ENCODE measurements at regions not wholly inside any gene's neighbourhood (a gene's known extent, or its start where the extent isn't known, plus 50 kb on each side); places are given as distances from the start of the nearest gene placed in this dataset.

DNA sequence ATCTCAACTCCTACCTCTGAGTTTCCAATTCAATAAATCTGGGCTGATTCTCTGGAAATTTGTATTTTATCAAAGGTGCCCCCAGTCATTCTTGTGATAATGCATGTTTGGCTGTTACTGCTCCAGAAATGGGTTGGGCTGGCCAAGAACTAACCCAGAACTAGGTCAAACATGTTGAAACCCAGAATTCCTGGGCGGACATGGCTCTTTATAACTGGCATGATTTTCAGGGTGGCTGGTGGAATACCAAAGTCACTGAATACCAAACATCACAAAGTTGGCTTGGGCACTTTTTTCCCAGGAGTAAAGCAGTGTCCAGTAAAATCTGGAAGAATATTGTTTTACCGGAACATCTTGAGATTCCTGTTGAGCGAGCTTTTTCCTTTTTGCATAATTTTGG lies 89.4 kb upstream of the S1PR1 start:
- intact Hi-C loops (cut with micrococcal nuclease) = no loop called here
- Mint-ChIP-seq H3K4me3 (no peak overlapping the region), H3K4me1 (peaks cover 24% of the 10 kb centered on the region), H3K9me3 (peaks cover 5% of the 10 kb centered on the region), H3K27me3 (no peaks in the 10 kb centered on the region), H3K36me3 (ENCODE audit: low read depth) (peaks cover 1% of the 10 kb centered on the region), H3K27ac (no peak overlapping the region)
- DNase-seq = no peak

DNA sequence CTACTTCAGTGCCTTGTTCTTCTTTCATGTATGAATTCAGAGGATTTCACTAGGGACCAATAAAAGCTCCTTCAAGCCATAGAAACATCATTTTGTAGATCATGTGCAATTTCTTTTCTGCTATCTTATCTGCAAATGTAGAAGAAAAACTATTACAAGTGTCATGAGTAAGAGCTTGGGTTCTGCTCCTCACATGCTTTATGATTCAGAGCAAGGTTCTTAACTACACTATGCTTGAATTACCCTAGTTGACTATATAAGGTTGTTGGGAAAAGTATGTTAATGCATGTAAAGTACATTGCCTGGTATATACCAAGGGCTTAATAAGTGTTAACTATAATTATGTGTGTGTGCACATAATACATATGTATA lies 91.4 kb upstream of the S1PR1 start:
- intact Hi-C loops (cut with micrococcal nuclease) = no loop called here
- Mint-ChIP-seq H3K27ac (no peak overlapping the region), H3K9me3 (peaks cover 5% of the 10 kb centered on the region), H3K27me3 (no peaks in the 10 kb centered on the region), H3K4me1 (peaks cover 19% of the 10 kb centered on the region), H3K36me3 (ENCODE audit: low read depth) (peaks cover 1% of the 10 kb centered on the region), H3K4me3 (no peak overlapping the region)
- no peak for DNase-seq

DNA sequence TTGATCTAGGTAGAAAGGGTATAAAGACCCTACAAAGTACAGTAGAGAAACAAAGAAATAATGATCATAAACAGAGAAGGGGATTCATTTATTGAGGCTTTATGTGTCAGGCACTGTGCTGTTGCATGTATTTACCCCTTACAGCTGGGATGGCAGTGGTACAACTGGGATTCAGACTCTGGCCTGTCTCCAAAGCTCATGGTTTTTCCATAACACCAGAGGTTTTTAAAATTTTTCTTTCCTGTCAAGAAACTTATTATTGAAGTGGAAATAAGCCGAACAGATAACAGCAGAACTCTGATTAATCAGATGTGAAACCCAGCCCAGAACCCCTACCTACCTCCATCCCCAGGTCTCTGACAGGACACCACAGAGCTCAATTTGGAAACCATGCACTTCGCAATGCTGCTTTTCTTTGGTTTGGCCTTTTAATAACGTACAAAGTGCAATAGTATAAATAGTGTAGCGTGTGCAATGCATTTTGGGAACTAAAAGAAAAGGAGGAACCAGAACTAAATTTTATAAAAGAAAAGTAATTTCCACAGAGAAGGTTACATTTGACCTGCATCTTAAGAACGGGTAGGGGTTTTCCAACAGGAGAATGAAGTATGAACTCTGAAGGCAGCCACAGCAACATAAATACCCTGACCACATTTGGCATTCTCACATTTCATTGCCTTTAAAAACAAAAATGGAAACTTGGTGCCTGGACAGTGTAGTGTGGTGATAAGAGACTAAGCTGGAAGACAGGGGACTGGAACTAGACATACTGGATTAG lies 92.0 kb upstream of the S1PR1 start:
- intact Hi-C loops (cut with micrococcal nuclease) = no loop called here
- Mint-ChIP-seq H3K36me3 (ENCODE audit: low read depth) (peaks cover 4% of the 10 kb centered on the region), H3K4me1 (peaks cover 20% of the 10 kb centered on the region), H3K9me3 (peaks cover 5% of the 10 kb centered on the region), H3K4me3 (no peak overlapping the region), H3K27me3 (peaks cover 1% of the 10 kb centered on the region), H3K27ac (no peak overlapping the region)
- no peak for DNase-seq

GRCh38 chr1:101142244-101142643 lies 94.6 kb upstream of the S1PR1 start:
- peaks cover 5% of the 10 kb centered on the region for H3K9me3 Mint-ChIP-seq
- H3K27me3 Mint-ChIP-seq = peaks cover 1% of the 10 kb centered on the region
- H3K4me1 Mint-ChIP-seq = peaks cover 34% of the 10 kb centered on the region
- no peak overlapping the region for H3K4me3 Mint-ChIP-seq
- intact Hi-C loops (cut with micrococcal nuclease) = no loop called here
- no peak overlapping the region for H3K27ac Mint-ChIP-seq
- DNase-seq = no peak
- peaks cover 4% of the 10 kb centered on the region for H3K36me3 Mint-ChIP-seq (ENCODE audit: low read depth)

- Mint-ChIP-seq H3K4me3 (no peak overlapping the region), H3K36me3 (ENCODE audit: low read depth) (peaks cover 4% of the 10 kb centered on the region), H3K27me3 (peaks cover 1% of the 10 kb centered on the region), H3K27ac (no peak overlapping the region), H3K9me3 (peaks cover under 1% of the 10 kb centered on the region), H3K4me1 (peaks cover 43% of the 10 kb centered on the region)
- DNase-seq = no peak
- intact Hi-C loops (cut with micrococcal nuclease) = no loop called here
Measured at GRCh38 chr1:101141376-101141775, 95.4 kb upstream of the S1PR1 start.

DNA sequence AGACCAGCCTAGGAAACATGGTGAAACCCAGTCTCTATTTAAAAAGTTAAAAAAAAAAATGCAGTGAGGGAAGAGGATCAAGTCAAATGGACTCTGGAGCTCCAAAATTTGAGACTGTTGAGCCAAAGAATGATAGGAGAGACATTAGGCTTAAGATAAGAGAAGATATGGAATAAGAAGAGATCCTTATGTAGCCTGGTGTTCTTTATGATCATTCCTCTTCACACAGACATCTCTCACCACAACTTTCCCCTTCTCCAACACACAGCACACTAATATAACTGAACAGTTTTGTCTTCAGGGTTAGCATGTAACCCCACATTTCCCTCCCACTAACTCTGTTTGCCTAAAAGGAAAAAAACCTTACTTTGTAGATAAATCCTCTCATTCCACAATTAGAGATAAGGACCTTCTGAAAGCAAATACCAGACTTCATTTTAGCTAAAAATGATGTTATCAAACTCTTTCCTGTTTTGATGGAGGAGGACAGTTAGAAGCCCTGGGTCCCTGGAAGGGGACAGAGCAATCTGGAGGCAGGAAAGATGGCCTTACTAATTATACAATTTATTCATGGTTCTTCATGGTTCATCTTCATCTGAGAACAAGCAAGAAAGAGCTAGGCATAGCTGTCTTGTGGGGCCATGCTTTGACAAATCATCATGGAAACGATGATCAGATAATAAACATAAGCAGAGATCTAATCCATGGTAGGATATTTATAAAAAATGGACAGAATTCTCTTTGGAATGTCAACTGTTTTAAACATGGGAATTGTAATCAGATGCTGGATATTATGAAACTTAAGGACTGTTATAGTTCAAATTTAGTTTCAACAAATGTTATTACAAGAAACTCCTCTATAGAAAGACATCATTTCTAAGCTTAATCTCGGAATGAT lies 96.7 kb upstream of the S1PR1 start:
- H3K9me3 Mint-ChIP-seq = no peaks in the 10 kb centered on the region
- H3K4me3 Mint-ChIP-seq = no peak overlapping the region
- peaks cover 1% of the 10 kb centered on the region for H3K27me3 Mint-ChIP-seq
- peaks cover 4% of the 10 kb centered on the region for H3K36me3 Mint-ChIP-seq (ENCODE audit: low read depth)
- DNase-seq = no peak
- peaks cover 50% of the 10 kb centered on the region for H3K4me1 Mint-ChIP-seq
- intact Hi-C loops (cut with micrococcal nuclease) = loop anchor here (5.0 kb wide), 1 partner anchor 133 kb away; no protein-coding TSS in a partner anchor
- H3K27ac Mint-ChIP-seq = no peak overlapping the region

GRCh38 chr1:101139130-101139529 lies 97.7 kb upstream of the S1PR1 start:
- Mint-ChIP-seq H3K27ac (no peak overlapping the region), H3K4me1 (peaks cover 55% of the 10 kb centered on the region), H3K27me3 (peaks cover 1% of the 10 kb centered on the region), H3K36me3 (ENCODE audit: low read depth) (peaks cover 4% of the 10 kb centered on the region), H3K4me3 (no peak overlapping the region), H3K9me3 (no peaks in the 10 kb centered on the region)
- intact Hi-C loops (cut with micrococcal nuclease) = loop anchor here (5.0 kb wide), 1 partner anchor 132 kb away; no protein-coding TSS in a partner anchor
- no peak for DNase-seq

DNA sequence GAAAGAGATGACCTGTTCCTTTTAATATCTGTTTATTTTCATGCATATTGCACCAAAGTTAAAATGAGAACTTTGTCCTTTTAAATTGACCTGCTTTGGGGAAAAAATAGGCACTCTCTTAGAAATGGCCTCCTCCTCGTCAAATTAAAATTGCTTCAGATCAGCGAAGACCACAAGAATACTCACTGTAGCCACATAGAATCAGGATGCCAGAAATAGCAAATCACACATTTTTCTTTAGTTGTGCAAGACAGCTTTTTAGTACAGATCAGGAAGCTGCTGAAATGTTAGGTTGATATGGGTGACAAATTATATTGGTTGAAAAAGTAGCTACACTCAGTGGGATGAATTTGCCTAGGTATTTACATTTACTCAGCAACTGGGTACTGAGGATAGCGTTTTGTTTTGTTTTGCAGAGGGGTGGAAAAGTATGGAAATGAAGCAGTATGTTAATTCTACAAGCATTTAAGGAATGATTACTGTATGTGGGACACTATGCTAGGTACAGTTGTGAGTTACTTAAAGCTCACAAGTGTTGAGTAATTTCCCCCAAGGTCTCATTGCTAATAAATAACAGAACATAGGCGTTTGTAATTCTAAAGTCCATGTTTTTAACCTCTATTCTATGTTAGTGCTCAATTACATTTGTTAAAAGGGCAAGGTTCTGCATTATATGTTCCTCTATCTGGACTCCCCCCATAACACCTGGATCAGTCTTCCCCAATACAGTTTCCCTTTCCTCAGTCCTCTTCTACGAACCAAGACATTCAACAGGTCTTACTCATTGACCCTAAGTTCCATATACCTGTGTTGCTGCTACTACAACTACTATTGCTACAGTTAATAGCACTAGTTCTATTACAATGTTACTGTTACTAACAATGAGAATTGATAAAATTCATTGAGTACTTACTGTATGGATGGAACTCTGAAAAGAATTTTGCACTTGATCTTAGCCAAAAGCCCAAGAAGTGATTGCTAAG lies 99.4 kb upstream of the S1PR1 start:
- Mint-ChIP-seq H3K9me3 (no peaks in the 10 kb centered on the region), H3K4me1 (peaks cover 62% of the 10 kb centered on the region), H3K36me3 (ENCODE audit: low read depth) (peaks cover 3% of the 10 kb centered on the region), H3K27me3 (peaks cover 1% of the 10 kb centered on the region), H3K4me3 (peak overlapping the region; percentile 67), H3K27ac (peak overlapping the region; percentile 80)
- intact Hi-C loops (cut with micrococcal nuclease) = loop anchor here (1.0 to 5.0 kb wide), 7 partner anchors 15 to 211 kb away; partner anchors contain the start of gene DPH5
- no peak for DNase-seq

DNA sequence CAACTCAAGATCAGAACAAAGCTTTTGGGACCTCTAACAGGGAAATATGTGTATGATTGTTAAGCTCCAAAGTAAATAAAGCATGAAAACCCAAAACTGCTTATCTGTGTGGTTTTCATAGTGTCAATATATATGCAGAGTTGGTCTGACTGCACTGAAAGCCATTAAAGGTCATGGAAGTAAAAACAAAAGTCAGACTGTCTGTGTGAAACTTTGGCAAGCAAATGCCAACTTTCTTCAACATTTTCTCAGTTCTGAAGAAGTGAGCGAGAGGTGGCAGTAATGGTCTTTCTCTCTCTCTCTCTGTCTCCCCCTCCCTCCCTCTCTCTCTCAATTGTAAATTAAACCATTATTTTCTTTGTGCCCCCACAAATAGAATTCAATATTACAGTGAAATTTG lies 100.1 kb upstream of the S1PR1 start:
- peaks cover 3% of the 10 kb centered on the region for H3K36me3 Mint-ChIP-seq (ENCODE audit: low read depth)

GRCh38 chr1:101136271-101136670 lies 100.5 kb upstream of the S1PR1 start:
- intact Hi-C loops (cut with micrococcal nuclease) = loop anchor here (1.0 to 5.0 kb wide), 8 partner anchors 13 to 209 kb away; partner anchors contain the start of gene DPH5
- peak overlapping the region; percentile 67 for H3K4me3 Mint-ChIP-seq

More for the DNA sequence above, 100.1 kb upstream of the S1PR1 start:
- H3K4me1 Mint-ChIP-seq = peaks cover 65% of the 10 kb centered on the region
- H3K9me3 Mint-ChIP-seq = no peaks in the 10 kb centered on the region
- H3K27ac Mint-ChIP-seq = peak overlapping the region; percentile 80
- H3K27me3 Mint-ChIP-seq = peaks cover 1% of the 10 kb centered on the region
- intact Hi-C loops (cut with micrococcal nuclease) = loop anchor here (1.0 to 5.0 kb wide), 10 partner anchors 14 to 210 kb away; partner anchors contain the start of gene DPH5
- peak; percentile 79 for DNase-seq
- peak overlapping the region; percentile 67 for H3K4me3 Mint-ChIP-seq

DNA sequence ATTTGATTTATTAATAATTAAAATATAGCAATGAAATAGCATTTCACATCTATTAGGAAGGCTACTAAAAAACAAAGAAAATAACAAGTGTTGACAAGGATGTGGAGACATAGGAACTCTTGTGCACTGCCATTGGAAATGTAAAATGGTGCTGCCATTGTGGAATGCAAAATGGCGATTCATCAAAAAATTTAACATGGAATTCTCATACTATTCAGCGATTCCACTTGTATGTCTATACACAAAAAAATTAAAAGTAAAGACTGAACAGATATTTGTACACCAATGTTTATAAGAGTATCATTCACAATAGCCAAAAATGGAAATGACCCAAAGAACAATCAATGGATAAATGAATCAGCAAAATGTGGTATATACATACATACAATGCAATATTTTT lies 101.3 kb upstream of the S1PR1 start:
- Mint-ChIP-seq H3K36me3 (ENCODE audit: low read depth) (peaks cover 3% of the 10 kb centered on the region), H3K27me3 (peaks cover 1% of the 10 kb centered on the region), H3K4me1 (peaks cover 76% of the 10 kb centered on the region), H3K4me3 (peak overlapping the region; percentile 53), H3K9me3 (no peaks in the 10 kb centered on the region), H3K27ac (no peak overlapping the region)
- intact Hi-C loops (cut with micrococcal nuclease) = loop anchor here (5.0 kb wide), 1 partner anchor 128 kb away; no protein-coding TSS in a partner anchor
- no peak for DNase-seq

More at GRCh38 chr1:101136271-101136670, 100.5 kb upstream of the S1PR1 start:
- H3K4me1 Mint-ChIP-seq = peaks cover 69% of the 10 kb centered on the region
- no peaks in the 10 kb centered on the region for H3K9me3 Mint-ChIP-seq
- peaks cover 1% of the 10 kb centered on the region for H3K27me3 Mint-ChIP-seq
- peak overlapping the region; percentile 46 for H3K27ac Mint-ChIP-seq
- peaks cover 3% of the 10 kb centered on the region for H3K36me3 Mint-ChIP-seq (ENCODE audit: low read depth)
- DNase-seq = no peak

GRCh38 chr1:101131239-101131843 lies 105.5 kb upstream of the S1PR1 start:
- Mint-ChIP-seq H3K9me3 (no peaks in the 10 kb centered on the region), H3K27me3 (no peaks in the 10 kb centered on the region), H3K4me1 (peaks cover 61% of the 10 kb centered on the region), H3K4me3 (no peak overlapping the region), H3K27ac (no peak overlapping the region), H3K36me3 (ENCODE audit: low read depth) (no peaks in the 10 kb centered on the region)
- no peak for DNase-seq
- intact Hi-C loops (cut with micrococcal nuclease) = loop anchor here (5.0 kb wide), 1 partner anchor 226 kb away; no protein-coding TSS in a partner anchor
